ACC112 (cell line): ENCODE measurements at regions not wholly inside any gene's neighbourhood (a gene's known extent, or its start where the extent isn't known, plus 50 kb on each side); places are given as distances from the start of the nearest gene placed in this dataset.

Experiments used
- H2AFZ ChIP-seq: fragments of 200-600 bp; sonication (generic); one replicate; pipeline ENCODE4 v1.6.0; 2017; ENCODE audit warnings: antibody characterized with exemption, low read length; ENCODE audit not compliant: unreplicated experiment
- H3K27ac ChIP-seq: fragments of 200-600 bp; sonication (generic); 2 replicates; pipeline ENCODE4 v1.5.1; 2014; ENCODE audit warnings: low read depth, mild to moderate bottlenecking, antibody characterized with exemption, low read length, moderate library complexity
- H3K27me3 ChIP-seq: fragments of 200-600 bp; sonication (generic); 2 replicates; pipeline ENCODE4 v1.6.1; 2014; ENCODE audit warnings: mild to moderate bottlenecking, antibody characterized with exemption, low read length, moderate library complexity, mixed read lengths; ENCODE audit not compliant: insufficient read depth
- H3K36me3 ChIP-seq: fragments of 200-600 bp; sonication (generic); 2 replicates; pipeline ENCODE4 v1.6.1; 2016; ENCODE audit warnings: mild to moderate bottlenecking, antibody characterized with exemption, low read length, moderate library complexity, mixed read lengths; ENCODE audit not compliant: insufficient read depth
- H3K4me1 ChIP-seq: fragments of 200-600 bp; sonication (generic); one replicate; pipeline ENCODE4 v1.6.1; 2016; ENCODE audit warnings: low read length, mixed read lengths; ENCODE audit not compliant: insufficient read depth, unreplicated experiment, control insufficient read depth
- H3K4me3 ChIP-seq: fragments of 200-600 bp; sonication (generic); 2 replicates; pipeline ENCODE4 v1.5.1; 2014; ENCODE audit warnings: mild to moderate bottlenecking, low read depth, low read length
- H3K79me2 ChIP-seq: fragments of 200-600 bp; sonication (generic); one replicate; pipeline ENCODE4 v1.6.0; 2016; ENCODE audit warnings: low read length; ENCODE audit not compliant: control insufficient read depth, unreplicated experiment, insufficient read depth

DNA sequence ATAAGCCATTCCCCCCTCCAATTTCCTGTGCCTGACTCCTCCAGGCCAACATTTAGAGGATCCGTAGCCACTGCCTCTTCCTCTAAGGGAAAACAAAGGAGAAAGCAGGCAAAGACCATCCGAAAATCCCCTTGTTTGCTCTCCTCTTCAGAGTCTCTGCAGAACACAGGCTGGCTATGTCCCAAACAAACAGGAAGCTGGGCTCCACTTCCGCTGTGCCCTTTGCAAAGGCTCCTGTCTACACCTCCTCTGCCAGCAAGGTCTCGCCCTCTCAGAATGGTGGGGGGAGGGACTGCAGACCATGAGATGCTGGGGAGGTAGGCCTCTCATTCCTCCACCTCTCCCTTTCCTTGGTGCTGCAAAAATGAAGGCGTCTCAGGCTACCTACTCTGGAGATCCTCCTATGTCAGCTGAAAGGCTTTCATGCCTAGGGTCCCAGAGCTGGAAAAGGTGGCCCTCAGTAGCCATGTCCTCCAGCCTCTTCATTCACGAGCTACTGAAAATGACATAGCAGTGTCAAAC is 596.2 kb downstream of the BUD13 start:
- no peak overlapping the region for H2AFZ ChIP-seq

DNA sequence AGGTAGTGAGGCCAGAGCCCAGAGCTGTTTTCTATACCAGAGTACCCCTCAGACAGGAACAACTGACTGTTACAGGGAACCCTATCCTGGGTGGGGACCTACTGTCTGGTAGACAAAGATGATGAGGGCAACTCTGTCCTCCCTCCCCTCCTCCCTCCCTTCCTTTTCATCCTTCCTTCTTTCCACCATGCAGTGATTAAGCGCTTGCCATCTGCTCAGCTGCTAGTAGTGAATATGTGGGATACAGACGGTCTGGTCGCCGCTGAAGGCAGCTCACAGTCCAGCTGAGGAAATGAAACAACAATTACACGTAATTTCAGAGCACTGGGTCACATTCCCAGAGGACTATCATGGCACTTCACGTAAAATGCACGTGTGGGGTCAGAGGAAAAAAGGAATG is 597.1 kb downstream of the BUD13 start:
- Histone ChIP-seq H3K27ac (no peak overlapping the region), H3K4me3 (no peak overlapping the region), H2AFZ (no peak overlapping the region), H3K4me1 (no peaks in the 10 kb centered on the region), H3K27me3 (no peaks in the 10 kb centered on the region), H3K36me3 (no peaks in the 10 kb centered on the region), H3K79me2 (no peaks in the 10 kb centered on the region)

More for the DNA sequence above, 596.2 kb downstream of the BUD13 start:
- Histone ChIP-seq H3K79me2 (no peaks in the 10 kb centered on the region), H3K4me3 (no peak overlapping the region), H3K27me3 (no peaks in the 10 kb centered on the region), H3K4me1 (no peaks in the 10 kb centered on the region), H3K36me3 (no peaks in the 10 kb centered on the region), H3K27ac (no peak overlapping the region)

DNA sequence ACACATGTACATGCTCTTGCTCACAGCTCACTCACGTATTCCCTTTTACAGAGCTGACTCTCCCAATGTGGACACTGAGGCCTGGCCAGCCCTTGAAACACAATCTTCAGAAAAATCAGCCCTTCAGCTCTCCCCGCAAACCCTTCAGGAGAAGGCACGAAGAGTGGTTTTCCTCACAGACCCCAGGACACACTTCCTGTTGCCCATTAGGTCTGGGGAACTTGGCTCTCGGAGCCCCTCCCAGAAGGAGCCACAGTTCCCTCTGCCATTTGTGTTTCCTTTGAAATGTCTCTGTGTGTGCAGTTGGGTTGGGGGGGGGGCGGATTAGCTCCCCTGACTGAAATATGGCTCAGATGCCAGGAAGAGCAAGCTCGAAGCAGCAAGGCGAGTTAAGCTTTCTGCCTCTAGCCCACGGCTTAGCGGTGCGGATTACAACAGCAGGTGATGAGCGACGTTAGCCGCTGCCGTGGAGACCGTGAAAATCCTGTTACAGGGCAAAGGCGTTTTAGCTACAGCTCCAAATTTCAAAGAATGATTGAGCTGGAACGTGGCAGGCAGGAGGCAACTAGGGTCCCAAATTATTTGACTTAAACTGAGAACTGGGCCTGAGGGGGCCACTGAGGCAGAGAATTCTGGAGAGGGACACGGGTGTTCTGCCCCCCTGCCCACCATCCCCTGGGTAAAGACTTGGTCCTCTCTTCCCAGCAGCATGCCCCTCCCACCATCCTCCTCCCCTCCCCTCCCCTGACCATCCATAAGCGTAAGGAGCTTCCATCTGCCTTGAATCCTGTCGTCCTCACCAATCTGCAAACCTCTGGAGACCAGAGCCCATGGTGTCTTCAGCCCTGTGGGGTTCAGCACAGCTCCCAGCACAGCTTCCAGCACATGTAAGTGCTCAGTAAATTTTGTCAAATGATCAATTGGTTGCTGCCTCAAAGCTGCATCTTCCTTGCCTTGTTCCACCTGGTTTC is 598.6 kb downstream of the BUD13 start:
- Histone ChIP-seq H3K27me3 (no peaks in the 10 kb centered on the region), H3K36me3 (no peaks in the 10 kb centered on the region), H3K79me2 (no peaks in the 10 kb centered on the region), H3K4me3 (no peak overlapping the region), H3K27ac (no peak overlapping the region), H3K4me1 (no peaks in the 10 kb centered on the region), H2AFZ (no peak overlapping the region)

DNA sequence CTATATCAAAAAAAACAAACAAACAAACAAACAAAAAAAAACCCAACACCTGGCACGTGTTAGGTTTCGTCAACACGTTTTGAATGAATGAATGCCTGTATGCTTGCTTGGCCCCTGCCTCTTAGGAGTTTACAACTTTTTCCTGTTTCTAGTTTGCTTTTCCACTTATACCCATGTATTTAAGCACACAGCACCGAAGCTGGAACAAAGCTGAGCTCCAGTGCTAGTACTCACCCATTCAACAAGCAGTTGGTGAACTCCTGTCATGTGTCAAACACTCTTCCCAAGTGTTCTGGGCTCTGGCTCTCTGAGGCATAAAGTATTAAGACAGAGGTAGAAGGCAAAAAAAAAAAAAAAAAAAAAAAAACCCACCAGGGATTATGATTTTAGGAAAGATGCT is 599.3 kb downstream of the BUD13 start:
- no peaks in the 10 kb centered on the region for H3K4me1 ChIP-seq
- no peaks in the 10 kb centered on the region for H3K36me3 ChIP-seq
- no peaks in the 10 kb centered on the region for H3K27me3 ChIP-seq
- H3K4me3 ChIP-seq: no peak overlapping the region
- no peak overlapping the region for H2AFZ ChIP-seq
- no peak overlapping the region for H3K27ac ChIP-seq
- no peaks in the 10 kb centered on the region for H3K79me2 ChIP-seq

DNA sequence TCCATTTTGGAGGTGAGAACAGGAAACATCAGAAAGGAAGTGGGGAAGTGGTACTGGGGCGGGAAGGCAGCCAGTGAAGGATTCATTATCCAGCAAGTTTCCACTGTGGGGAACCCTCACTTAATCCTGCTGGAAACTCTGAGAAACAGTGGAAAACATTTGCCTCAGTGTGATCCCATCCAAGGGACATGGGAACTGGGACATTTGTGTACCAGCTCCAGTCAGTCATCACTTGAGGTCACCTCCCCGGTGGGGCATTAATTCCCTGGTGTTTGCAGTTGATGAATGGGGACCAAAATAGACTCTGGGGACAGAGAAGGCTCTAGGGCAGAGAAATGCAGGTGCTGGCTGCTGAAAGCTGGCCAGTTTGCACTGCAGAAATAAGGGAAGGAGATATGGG is 599.9 kb downstream of the BUD13 start:
- no peaks in the 10 kb centered on the region for H3K79me2 ChIP-seq
- no peaks in the 10 kb centered on the region for H3K4me1 ChIP-seq
- H3K27ac ChIP-seq: no peak overlapping the region
- no peaks in the 10 kb centered on the region for H3K36me3 ChIP-seq
- no peak overlapping the region for H3K4me3 ChIP-seq
- no peak overlapping the region for H2AFZ ChIP-seq
- H3K27me3 ChIP-seq: no peaks in the 10 kb centered on the region

DNA sequence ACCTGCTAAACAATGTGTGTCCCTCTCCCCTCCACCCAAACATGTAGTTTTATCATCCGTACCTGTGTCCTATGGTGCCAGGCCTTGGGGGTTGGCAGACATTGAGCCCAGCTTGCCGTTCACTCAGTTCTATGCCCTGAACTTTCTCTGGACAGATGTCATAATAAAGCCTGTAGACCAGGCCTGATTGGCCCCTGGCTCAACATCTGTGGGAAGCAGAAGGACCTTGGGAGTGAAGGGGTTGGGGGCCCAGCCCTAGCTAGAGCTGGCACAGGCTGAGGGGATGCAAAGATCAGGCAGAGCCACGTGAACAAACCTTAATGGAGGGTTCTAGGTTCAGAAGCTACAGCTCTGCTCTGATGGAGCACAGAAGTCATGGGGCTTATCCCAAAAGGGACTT is 600.6 kb downstream of the BUD13 start:
- Histone ChIP-seq H3K27ac (no peak overlapping the region), H2AFZ (no peak overlapping the region), H3K4me1 (no peaks in the 10 kb centered on the region), H3K27me3 (no peaks in the 10 kb centered on the region), H3K79me2 (no peaks in the 10 kb centered on the region), H3K4me3 (no peak overlapping the region), H3K36me3 (no peaks in the 10 kb centered on the region)

DNA sequence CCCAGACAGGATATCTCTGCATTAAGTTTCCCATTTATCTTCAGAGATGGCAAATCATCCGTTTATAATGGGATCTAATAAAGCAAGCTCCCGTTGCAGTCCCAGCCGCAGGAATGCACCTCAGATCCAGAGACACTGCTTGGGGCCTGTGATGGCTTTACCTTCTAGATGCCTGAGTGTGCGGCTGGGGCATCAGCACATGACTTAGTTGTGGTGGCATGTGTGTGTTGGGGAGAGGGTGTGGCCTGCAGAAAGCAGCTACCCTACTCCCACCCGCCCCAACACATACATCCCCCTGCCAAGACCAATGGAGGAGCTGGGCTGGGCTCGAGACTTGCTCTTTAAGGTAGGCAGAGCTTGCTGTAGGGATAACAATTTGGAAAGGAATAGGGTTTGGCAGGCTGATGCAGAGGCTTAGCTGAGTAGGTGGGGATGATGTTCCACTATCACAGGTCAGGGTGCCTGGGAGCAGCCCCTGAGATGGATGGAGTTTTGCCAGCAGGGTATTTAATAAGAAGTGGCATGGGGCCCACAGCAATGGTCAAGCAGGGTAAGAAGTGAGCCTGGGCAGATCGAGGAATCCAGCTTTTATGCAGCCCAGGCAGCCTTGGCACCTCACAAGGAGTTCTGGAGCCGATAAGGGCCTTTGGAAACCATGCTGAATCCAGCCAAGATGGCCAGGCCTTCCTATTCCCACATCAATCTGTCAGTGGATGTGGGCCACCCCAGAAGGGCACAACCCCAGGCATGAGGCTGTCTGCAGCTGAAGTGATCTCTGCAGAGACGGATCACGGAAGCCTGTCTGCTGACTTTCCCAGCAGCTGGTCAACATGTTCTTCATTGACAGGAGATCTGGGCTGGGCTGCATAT is 601.3 kb downstream of the BUD13 start:
- Histone ChIP-seq H3K27me3 (no peaks in the 10 kb centered on the region), H3K36me3 (no peaks in the 10 kb centered on the region), H3K4me3 (no peak overlapping the region), H3K4me1 (no peaks in the 10 kb centered on the region), H3K27ac (no peak overlapping the region), H3K79me2 (no peaks in the 10 kb centered on the region), H2AFZ (no peak overlapping the region)

DNA sequence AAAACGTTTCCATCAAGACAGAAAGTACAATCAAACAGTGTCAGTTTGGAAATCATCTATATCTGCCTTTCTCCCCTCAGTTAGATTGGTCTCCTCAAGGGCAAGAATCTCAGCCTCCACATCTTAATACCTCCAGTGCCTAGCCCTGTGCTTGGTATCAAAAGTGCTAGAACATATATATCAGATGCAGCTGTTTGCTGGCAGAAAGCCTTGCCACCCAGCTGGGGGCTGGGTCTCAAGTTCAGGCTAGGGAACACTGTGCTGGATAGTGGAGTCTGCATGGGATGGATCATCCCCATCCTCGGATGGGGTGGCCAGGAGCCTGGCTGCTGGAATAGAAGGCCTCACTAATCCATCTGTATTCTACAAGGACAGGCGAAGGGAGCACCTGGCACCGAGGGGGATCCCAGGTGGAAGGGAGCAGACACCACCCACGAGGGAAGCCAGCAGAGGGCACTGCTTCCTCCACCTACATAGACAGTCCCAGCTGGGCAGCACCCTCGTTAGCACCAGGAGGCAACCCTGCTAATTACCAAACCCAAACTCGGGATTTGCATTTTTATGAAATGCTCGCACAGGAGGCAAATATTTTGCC is 602.2 kb downstream of the BUD13 start:
- no peaks in the 10 kb centered on the region for H3K79me2 ChIP-seq
- H3K4me3 ChIP-seq: no peak overlapping the region
- no peaks in the 10 kb centered on the region for H3K4me1 ChIP-seq
- no peaks in the 10 kb centered on the region for H3K27me3 ChIP-seq
- no peaks in the 10 kb centered on the region for H3K36me3 ChIP-seq
- H3K27ac ChIP-seq: no peak overlapping the region
- no peak overlapping the region for H2AFZ ChIP-seq

DNA sequence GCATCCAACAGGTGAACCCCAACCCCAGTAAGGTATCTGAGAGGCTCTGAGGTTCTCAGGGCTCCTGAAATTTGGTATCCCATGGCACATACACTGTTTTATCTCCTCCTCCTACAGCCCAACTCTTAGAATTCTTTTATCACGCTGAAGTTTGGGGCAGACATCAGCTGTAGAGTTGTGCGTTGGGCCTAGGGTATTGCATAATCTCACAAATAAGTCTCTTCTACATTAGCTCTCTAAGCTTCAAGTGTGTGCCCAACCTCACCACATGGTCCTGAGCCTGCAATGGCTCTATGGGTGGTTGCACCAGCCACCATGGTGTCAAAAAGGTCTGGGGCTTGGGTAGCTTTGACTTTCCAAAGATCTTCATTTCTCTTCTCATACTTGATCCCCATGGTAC is 603.0 kb downstream of the BUD13 start:
- no peak overlapping the region for H3K4me3 ChIP-seq
- H3K4me1 ChIP-seq: no peaks in the 10 kb centered on the region
- no peaks in the 10 kb centered on the region for H3K27me3 ChIP-seq
- H3K27ac ChIP-seq: no peak overlapping the region
- H2AFZ ChIP-seq: no peak overlapping the region
- no peaks in the 10 kb centered on the region for H3K79me2 ChIP-seq
- no peaks in the 10 kb centered on the region for H3K36me3 ChIP-seq

DNA sequence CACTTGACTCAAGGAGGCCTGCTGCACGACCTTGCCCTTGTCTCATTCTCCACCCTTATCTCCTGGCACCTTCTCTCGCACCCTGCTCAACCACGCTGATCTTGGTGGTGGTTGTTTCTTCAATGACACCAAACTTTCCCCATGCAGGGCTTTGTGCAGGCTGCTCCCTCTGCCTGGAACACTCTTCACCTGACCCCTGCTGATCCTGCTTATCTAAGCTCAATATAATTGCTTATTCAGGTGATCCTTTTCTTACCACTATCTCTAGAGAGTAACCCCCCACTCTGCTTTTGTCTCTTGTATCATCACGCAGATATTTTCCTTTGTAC is 604.4 kb downstream of the BUD13 start:
- Histone ChIP-seq H3K27ac (no peak overlapping the region), H2AFZ (no peak overlapping the region), H3K79me2 (no peaks in the 10 kb centered on the region), H3K36me3 (no peaks in the 10 kb centered on the region), H3K4me1 (no peaks in the 10 kb centered on the region), H3K27me3 (no peaks in the 10 kb centered on the region), H3K4me3 (no peak overlapping the region)
